HG03175 (cell line): ENCODE measurements at regions not wholly inside any gene's neighbourhood (a gene's known extent, or its start where the extent isn't known, plus 50 kb on each side); places are given as distances from the start of the nearest gene placed in this dataset.

Experiments
- ATAC-seq: cut with Tn5 transposase; IDR thresholded peaks from one replicate; pipeline ENCODE4 v1.9.1; 2021; ENCODE audit warnings: mild to moderate bottlenecking, moderate library complexity; ENCODE audit not compliant: unreplicated experiment

DNA sequence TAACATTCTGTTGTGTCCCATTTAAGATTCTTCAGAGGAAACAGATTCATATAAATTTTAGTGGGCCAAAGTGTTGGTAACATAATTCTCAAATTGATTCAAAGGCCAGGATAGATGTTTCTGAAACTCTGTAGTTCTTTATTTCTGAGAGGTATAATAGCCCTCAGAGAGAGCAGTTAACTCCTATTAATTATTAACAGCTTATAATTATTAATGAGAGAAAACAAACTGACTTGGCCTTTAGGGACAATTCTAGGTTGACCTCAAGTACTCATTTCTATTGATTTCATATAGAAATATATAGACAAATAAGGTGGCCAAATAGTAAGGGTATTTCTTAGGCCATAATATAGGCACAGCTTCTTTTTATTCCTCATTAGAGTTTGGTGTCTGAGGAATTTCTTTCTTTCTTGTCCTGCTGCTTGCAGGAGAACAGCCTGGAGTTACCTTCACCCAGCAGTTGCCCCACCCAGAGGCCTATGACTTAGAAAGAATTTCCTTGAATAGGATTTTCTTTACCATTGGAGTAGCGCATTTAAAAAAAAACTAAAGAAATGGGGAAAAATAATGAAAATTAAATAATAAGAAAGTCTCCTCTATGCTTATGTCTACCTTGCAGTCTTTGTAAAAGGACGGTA, 1430.1 kb upstream of the SPRY2 start:
- ATAC-seq: no peak

DNA sequence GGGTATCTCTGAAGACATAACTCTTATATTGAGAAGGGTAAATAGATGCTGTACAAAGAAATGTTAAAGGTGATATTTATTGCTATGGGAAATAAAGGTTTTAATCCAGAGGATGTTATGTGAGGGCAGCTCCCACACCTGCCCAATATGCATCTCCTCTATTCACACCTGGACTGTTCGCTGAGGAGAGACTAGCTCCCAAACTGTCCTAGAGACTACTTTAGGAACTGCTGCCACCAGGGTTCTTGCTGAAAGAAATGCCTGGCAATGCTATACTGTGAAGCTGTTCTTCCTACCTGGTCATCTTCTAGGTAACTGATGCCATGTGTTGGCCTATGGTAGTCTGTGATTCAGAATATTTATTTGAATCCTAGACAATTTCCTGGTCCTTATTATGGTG, 1421.5 kb upstream of the SPRY2 start:
- no peak for ATAC-seq

DNA sequence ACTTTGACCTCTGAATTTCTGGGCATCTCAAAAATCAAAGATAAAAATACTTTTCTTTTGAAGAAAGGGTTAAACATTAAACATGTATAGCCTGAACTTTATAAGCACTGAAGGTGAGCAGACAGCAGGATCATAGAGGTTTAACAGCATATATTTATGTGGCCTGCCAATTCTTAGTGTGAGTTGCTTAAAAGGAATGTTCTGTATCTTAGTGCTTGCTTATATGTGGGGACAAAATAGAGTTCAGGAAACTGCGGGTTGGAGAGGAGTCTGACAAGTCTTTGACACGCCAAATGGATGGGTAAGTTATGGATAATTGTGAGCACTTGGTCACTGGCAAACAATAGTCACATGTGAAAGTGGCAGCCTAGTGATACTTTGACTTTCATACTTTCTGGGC, 1419.4 kb upstream of the SPRY2 start:
- no peak for ATAC-seq

DNA sequence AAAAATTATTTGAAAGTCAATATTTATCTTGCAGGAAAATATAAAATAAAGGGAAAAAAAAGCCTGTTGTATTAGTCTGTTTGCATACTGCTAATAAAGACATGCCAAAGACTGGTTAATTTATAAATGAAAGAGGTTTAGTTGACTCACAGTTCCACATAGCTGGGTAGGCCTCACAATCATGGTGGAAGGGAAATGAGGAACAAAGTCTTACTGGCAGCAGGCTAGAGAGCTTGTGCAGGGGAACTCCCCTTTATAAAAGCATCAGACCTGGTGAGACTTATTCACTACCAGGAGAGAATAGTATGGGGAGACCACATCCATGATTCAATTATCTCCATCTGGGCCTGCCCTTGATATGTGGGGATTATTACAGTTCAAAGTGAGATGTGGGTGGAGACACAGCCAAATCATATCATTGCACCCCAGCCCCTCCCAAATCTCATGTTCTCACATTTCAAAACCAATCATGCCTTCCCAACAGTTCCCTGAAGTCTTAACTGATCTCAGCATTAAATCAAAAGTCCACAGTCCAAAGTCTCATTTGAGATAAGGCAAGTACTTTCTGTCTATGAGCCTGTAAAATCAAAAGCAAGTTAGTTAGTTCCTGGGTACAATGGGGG, 1416.5 kb upstream of the SPRY2 start:
- ATAC-seq: no peak

DNA sequence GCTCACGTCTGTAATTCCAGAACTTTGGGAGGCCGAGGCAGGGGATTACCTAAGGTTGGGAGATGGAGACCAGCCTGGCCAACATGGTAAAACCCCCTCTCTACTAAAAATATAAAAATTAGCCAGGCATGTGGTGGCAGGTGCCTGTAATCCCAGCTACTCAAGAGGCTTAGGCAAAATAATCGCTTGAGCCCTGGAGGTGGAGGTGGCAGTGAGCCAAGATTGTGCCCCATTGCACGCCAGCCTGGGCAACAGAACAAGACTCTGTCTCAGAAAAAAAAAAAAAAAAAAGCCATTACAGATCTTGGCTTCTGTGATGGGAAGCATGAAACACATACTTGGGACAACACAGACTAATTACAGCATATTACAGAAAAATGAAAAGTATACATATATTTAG, 1404.5 kb upstream of the SPRY2 start:
- ATAC-seq: no peak

DNA sequence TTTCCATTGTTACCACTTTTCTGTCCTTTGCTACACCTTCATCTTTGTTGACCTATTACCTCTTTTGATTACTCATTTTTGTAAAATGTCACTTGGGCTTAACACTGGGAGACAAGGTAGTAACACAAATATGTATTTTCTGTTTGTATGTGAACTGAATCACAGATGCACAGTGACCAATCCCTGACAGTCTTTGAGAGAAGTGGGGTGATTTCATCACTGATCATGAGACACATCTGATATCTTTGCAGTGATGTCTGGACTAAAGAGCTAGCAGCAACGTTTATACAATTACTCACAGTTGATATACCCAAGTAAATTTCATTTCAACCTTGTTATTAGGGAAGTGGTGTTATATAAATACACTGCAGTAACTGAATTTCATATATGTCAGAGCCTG, 1397.4 kb upstream of the SPRY2 start:
- no peak for ATAC-seq

DNA sequence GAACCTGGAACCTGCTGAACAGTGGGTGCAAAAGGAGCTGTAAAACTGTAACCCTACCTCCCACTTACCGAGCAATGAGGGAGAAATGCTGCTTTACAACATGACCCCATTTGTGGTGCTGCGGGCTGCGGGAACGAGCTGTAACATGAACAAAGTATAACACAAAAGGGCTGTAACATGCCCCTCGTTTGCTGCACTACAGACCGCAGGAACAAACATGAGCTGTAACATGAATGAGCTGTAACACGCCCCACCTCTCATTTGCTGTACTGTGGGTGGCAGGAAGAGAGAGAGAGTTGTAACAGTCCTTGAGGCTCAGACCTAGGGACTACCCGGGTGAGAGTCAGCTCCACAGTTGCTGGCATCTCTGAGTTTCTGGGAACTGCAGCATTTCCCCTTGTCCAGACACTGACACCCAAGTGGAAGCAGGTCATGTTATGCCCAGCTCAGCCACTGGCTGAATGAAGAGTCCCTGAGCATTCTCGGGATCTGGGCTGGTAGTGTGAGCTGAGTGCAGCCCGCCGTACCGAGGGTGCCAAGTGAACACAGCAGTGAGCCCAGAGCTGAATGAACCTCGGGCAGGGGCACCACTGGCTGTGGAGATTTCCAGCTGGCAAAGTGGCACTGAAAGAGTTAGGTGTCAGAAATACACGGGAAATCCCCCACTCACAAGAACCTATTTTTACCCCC, 1385.3 kb upstream of the SPRY2 start:
- no peak for ATAC-seq

DNA sequence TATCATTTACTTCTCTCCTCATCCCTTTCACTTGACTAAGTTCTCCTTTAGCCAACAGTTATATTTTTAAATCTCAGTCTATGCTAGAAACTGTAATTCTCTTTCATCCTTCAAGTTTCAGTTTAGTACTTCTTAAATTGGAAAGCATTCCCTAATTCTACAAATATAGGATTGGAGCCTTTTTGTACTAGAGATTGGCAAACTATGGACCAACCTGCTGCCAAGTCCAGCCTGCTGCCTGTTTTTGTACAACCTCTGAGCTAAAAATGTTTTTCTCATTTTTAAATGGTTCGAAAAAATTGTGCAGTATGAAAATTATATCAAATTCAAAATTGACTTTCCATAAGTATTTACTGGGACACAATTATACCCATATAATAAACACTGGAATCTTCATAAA, 1381.5 kb upstream of the SPRY2 start:
- ATAC-seq: no peak

DNA sequence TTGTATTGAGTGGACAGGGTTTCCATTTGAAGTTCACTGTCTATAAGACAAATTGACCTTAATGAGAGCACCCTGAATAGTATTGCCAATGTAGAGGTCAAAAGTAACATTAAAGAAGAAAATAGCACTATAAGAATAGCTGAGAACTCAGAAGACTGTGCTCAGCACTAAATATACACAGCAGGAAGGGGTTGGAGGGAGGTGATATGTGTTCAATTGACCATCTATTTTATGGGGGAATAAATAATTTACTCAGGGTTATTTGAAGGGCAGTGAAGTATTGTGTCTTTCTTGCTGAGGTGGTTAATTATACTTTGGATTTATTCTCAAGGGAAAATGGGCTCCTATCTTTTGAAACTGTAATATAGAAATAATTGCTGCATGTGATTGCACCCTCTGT, 1380.5 kb upstream of the SPRY2 start:
- no peak for ATAC-seq

DNA sequence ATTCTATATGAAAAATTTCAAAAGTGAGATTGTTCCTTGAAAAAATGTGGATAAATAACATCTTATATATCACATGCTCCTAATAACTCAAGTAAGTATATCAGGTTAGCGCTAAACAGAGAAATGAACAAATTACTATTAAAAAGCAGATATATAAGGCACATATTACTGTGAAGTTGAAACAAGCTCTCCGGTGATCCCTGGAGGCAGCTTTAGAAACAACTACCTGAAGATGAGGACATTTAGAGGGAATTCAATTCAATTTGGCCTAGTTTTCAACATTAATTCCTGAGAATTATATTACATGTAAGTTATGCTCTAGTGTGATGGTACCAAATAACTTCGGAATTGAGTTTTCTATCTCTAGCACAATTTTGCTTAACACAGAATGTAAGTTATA, 1373.6 kb upstream of the SPRY2 start:
- no peak for ATAC-seq

DNA sequence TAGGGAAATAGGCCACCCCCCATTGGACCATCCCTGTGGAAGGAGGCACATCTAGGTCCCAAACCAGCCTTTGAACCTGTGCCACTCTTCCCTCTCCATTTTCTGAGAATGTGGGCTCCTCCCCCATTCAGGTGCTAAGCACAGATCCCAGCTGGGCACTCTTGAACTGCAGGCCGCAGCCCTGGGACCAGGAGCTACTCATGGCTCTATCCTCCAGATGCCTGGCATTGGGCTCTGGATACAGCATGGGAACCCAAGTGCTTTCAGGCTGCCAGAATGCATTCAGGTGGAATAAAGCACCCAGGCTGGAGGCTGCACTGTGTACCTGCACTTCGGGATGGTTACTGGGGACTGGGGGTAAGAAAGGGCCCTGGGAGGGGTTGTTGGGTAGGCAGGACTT, 1372.3 kb upstream of the SPRY2 start:
- no peak for ATAC-seq

DNA sequence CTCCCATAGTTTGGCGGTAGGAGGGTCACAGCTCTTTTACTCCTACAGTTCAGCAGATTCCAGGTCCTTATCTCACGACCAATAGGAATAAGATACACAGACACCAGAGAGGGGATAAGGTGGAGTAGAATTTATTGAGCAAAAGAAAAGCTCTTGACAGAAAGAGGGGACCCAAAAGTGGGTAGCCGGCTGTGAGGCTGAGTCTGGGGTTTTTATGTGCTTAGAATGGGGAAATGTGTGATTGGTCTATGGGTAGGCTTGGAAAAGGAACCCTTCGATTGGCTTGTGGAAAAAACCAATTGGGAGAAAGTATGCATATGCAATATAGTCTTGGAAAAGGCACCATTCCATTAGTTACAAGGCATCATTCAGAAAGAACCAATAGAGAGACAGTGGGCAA, 1356.9 kb upstream of the SPRY2 start:
- no peak for ATAC-seq

DNA sequence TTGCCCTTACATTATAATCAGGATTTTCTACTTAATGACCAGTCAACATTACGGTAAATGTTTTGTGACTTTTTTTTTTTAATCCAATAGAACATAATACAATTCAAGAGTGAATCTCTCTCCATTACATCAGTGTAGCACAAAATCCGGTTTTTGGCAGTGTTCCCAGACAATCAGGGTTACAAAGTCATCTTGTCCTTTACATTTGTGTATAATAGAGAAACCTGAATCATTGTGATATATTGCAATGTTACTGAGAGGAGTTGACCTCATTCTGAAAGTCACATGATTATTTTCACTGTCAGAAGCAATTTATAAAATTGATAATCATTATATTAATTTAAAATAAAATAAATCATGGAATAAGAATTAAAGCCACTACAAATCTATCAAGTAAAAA, 1346.0 kb upstream of the SPRY2 start:
- ATAC-seq: no peak

DNA sequence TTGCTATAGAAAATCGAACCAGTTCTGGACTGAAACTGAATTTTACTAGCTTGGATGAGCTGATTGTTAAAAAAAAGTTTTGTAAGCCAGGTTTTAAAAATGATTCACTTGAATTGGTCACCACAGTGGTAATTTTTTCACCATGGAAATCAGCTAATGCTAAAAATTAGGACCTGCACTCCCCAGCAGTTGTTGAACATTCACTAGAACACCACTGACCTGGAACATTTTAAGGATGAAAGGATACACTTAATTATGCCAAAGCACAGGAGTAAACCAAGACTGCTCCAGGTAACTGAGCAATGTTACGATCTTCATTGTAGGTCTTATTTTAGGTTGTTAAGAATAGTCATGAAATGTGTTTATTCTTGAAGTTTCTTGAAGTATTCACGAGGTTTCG, 1342.6 kb upstream of the SPRY2 start:
- no peak for ATAC-seq

DNA sequence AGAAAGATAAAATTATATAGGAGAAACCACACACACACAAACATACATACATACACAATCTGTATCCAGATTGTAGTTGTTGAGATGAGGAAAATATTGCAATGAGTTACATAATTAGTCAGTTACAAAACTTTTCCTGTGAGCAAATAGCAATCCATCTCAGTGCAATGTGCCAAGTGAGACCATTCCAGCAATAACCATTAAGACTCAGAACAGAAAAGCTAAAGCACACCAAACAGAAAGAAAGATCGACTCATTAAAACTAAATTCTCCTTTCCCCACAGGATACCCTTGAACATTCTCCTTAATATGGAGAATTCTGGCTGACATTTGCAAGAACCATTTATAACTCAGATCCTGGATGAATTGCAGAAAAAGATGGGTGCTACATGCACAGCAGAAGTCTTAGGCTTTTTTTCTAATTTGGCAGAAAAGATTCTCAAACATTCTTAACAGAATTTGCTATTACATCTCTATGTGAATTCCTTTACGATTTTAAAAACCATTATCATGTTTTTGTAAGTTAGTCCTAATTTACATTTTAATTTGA, 1341.2 kb upstream of the SPRY2 start:
- no peak for ATAC-seq

DNA sequence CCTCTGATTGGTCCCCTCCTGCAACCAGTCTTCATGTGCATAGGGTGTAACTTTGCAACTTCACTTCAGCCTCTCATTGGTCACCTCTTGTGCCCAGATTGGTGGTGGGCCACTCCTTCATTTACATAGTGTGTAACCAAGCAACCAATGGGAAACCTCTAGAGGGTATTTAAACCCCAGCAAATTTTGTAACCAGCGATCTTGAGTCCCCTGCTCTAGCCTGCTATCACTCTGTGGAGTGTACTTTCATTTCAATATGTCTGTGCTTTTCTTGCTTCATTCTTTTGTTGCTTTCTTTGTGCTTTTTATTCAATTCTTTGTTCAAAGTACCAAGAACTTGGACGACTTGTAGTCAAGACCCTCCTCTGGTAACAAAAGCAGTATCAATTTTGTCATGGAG, 1336.9 kb upstream of the SPRY2 start:
- ATAC-seq: no peak

DNA sequence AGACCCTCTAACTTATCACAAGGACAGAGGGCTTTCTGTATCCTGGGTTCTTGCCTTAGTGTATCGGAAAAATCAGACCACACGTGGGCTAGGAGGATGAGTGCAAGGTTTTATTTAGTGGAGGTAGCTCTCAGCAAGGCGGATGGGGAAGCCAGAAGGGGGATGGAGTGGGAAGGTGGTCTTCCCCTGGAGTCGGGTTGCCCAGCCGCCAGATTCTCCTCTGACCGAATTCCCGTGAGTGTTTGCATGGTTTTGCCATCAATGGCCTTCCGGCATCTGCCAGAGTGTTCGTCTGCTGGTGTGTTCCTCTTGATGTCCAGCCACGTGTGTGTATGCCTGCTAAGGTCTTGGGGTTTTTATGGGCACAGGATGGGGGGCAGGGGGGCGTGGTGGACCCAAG, 1335.1 kb upstream of the SPRY2 start:
- no peak for ATAC-seq

DNA sequence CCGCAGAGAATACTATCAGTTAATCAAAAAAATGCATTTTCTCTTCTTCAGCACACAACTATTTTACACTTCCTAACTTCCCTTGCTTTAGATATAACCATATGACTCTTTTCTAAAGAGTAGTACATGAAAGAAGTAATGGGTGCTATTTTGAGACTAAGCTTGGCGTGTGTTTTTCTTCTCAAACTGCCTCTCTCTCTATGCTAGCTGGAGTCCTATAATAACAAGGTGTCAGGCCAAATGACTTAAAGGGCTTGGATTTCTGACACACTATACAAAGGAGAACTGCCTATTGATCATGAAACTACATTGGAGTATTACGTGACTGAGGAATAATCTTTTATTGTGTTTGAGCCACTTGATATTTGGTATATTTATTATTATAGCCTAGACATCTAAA, 1330.1 kb upstream of the SPRY2 start:
- ATAC-seq: no peak

DNA sequence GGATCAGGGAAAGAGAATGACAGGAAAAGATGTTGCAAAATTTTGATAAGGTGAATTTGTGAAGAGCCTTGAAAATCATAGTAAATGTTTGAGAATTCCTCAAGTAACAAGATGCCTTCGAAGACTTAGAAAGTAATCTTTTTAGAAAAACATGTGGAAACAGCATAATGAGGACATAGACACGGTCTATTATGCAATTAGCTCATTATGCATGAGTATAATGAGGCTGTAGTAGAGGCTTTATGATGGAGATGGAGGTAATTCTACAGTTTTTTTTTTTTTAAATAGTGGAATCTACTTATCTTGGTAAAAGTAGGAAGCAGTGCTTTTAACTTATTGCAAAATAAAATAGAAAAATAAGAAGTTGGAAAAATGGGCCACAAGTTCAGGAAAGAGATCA, 1329.1 kb upstream of the SPRY2 start:
- ATAC-seq: no peak

DNA sequence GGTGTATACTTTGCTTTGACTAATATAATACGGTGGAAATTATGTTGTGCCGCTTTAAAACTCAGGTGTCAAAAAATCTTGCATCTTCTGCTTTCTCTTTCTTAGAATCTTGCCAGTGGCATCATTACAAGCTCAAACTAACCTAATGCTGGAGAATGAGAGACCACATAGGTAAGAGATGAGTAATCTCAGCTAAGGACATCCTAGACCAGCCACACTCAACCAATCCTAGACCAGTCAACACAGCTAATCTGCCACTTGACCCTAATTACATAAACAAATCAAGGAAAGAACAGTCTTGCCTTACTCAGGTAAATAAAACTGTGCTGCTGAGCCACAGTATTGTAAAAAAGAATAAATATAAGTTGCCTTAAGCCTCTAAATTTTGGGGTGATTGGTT, 1323.9 kb upstream of the SPRY2 start:
- no peak for ATAC-seq

DNA sequence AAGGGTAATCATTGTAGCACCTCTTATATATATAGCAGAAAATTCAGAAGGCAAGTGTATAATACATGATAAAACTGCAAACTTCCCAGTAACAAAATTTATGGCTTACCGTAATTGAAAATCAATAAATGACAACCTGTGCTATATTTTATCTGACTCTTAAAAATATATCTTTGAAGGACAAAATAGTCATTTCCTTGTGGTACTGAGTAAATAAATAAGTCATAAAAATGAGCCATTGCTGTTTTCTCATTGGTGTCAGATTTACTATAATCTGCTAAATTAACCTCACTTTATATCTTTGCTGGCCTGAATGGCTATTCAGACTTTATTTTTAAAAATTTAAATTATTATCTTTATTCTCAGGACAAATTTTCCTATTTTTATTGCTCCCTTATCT, 1319.1 kb upstream of the SPRY2 start:
- ATAC-seq: no peak

DNA sequence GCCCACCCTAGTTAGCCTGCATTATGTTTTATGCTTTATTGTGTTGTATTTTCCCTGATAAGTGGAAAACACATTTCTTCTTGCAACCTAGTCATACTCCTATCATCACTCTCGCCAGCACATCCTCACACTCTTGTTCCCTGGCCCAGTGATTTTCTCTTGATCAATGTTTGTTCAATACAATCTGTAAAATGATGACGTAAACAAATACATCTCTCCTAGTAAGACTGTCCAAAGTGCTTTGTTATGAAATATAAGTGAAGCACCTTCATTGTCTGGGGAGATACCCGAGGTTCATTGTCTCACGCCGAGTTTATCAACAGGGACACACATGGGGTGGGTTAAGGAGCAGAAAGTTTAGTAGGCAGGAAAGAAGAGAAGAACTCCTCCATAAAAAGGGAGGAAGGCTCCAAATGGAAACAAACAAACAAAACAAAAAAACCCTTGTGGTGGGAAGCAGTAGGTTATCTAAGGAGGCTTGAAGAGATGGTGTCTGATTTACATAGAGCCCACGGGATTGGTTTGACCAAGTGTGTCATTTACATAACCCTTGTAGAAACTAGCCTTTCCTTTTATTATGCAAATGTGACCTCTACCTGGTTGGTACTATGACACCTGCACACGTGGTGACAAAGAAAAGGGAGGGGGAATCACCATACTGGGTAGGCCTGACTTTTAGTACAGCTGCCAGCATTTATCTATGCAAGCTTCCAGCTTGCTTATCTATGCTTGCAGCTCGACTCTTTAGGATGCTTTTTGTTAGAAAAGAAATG, 1317.9 kb upstream of the SPRY2 start:
- ATAC-seq: no peak
